Sigmoid colon (tissue), 4 donors: ENCODE measurements at regions not wholly inside any gene's neighbourhood (a gene's known extent, or its start where the extent isn't known, plus 50 kb on each side); places are given as distances from the start of the nearest gene placed in this dataset.

Experiments used
- EP300 ChIP-seq, 4 donors: sonication (generic); formaldehyde crosslinking; IDR thresholded peaks; one replicate each; pipeline ENCODE4 v1.6.1; 2017; ENCODE audit warnings: antibody characterized with exemption in 4 of 4
- POLR2A ChIP-seq, 2 donors: fragments of 450-650 bp; IDR thresholded peaks; one replicate each; pipeline ENCODE4 v1.6.1; 2016; ENCODE audit warnings: antibody characterized with exemption in 2 of 2, mild to moderate bottlenecking in 2 of 2, moderate library complexity in 2 of 2
- TF ChIP-seq, protein P1 (sequence below), 4 experiments: fragments of 450-650 bp in 3 of 4; fragments of 200-600 bp in 1 of 4; IDR thresholded peaks; one replicate each; pipeline ENCODE4 v1.5.1; 2016 to 2019; ENCODE audit warnings: antibody characterized with exemption in 4 of 4, mild to moderate bottlenecking in 3 of 4, moderate library complexity in 2 of 4

DNA sequence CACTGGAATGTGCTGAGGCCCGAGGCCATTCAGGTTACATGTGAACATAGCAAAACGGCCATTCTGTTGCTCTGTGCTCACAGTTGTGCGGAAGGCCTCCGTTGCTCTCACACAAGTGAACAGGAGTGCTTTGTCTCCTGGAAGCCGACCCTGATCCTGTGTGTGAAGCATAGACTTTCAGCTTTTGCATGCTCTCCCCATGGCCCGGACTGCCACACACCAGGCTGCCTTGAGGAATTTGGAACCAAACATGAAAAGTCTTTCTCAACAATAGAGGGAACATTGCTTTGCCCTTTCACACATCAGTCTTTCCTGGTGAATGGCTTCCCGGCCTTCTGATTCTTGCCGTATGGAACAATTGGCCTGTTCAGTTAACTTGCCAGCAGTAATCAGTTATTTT is 154.8 kb upstream of the LRIG1 start:
- TF ChIP-seq, protein P1, sequence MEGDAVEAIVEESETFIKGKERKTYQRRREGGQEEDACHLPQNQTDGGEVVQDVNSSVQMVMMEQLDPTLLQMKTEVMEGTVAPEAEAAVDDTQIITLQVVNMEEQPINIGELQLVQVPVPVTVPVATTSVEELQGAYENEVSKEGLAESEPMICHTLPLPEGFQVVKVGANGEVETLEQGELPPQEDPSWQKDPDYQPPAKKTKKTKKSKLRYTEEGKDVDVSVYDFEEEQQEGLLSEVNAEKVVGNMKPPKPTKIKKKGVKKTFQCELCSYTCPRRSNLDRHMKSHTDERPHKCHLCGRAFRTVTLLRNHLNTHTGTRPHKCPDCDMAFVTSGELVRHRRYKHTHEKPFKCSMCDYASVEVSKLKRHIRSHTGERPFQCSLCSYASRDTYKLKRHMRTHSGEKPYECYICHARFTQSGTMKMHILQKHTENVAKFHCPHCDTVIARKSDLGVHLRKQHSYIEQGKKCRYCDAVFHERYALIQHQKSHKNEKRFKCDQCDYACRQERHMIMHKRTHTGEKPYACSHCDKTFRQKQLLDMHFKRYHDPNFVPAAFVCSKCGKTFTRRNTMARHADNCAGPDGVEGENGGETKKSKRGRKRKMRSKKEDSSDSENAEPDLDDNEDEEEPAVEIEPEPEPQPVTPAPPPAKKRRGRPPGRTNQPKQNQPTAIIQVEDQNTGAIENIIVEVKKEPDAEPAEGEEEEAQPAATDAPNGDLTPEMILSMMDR (IDR thresholded peaks at IDR 0.05) = no peak
- TF ChIP-seq EP300 (IDR thresholded peaks at IDR 0.05) (no peak), POLR2A (IDR thresholded peaks at IDR 0.05) (no peak)
